ENCODE measurements at regions not wholly inside any gene's neighbourhood (a gene's known extent, or its start where the extent isn't known, plus 50 kb on each side); places are given as distances from the start of the nearest gene placed in this dataset.
A peak's percentile ranks its signal among the peaks of the same experiment; 100 is the strongest.

DNA sequence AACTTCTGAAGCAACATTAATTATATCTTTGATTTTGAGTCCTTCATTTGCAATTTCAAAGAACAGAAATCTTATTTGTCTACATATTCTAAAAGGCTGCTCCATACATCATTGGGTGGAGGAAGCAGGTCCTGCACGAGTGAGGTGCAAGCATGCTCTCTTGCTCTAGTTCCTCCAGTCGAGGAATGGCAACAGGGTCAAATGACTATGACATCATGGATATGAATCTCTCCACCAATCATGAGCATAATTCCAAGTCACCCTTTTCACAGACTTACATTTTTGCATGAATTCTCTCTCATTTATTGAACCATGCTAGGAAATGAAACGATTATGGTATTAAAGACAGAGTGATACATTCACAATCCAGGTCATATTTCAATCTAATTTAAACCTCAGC is 608.8 kb upstream of the SOX11 start:
- TF ChIP-seq DRAP1 (CRISPR knock-in tag; IDR thresholded peaks at IDR 0.05), result no peak
- peak; percentile 66 for TF ChIP-seq ATF7 (IDR thresholded peaks at IDR 0.05)
- no peak for TF ChIP-seq ATF7 (CRISPR knock-in tag; IDR thresholded peaks at IDR 0.05)
- no peak overlapping the region for H3K27ac ChIP-seq (ENCODE audit: extremely low read length, insufficient read depth, low read length)
- intact Hi-C loops (cut with micrococcal nuclease; ENCODE audit: unreplicated experiment) (no loop called here), in situ Hi-C loops (cut with HindIII; ENCODE audit: extremely low pct_ligation_motif_present, low pct_unique_long_range_greater_than_20kb) (no loop called here)
- no peaks in the 10 kb centered on the region for H4K20me1 ChIP-seq (ENCODE audit: insufficient read depth, low read length)
- H3K9me3 ChIP-seq (ENCODE audit: low read length), result peaks cover 91% of the 10 kb centered on the region
- H3K4me1 ChIP-seq (ENCODE audit: insufficient read depth, low read length), result no peaks in the 10 kb centered on the region
- no peak overlapping the region for H3K4me3 ChIP-seq (replicated peaks in 1 of 3; ENCODE audit: insufficient read depth in 1 of 3, low read depth in 2 of 3, low read length in 3 of 3)
- ChIA-PET CTCF (ENCODE audit: low intra/inter-chr PET ratio, low total read pairs) (no interaction called here), POLR2A (no interaction called here)
- FAIRE-seq, result no peak
- H3K4me2 ChIP-seq (ENCODE audit: low read depth, low read length), result no peak overlapping the region
- H3K9ac ChIP-seq (ENCODE audit: insufficient read depth, low read depth, low read length), result no peak overlapping the region
- H3K36me3 ChIP-seq (replicated peaks in 1 of 2; ENCODE audit: control insufficient read depth in 1 of 2, insufficient read depth in 2 of 2, low read length in 2 of 2), result no peaks in the 10 kb centered on the region
- H3K27me3 ChIP-seq (ENCODE audit: control insufficient read depth in 1 of 2, insufficient read depth in 2 of 2, low read length in 2 of 2), result no peaks in the 10 kb centered on the region
- BruUV-seq (replicated peaks), result no TSS peak
- no peak overlapping the region for H2AFZ ChIP-seq (ENCODE audit: low read length)
- no peak for ATAC-seq
- DNase-seq (ENCODE audit: low spot score), result no peak
- H3K79me2 ChIP-seq (ENCODE audit: insufficient read depth, low read length), result no peaks in the 10 kb centered on the region
- WGBS (ENCODE audit: low lambda C conversion rate), result 2% methylated on average over 3 of the region's 3 CpGs

- Histone ChIP-seq H3K9ac (ENCODE audit: insufficient read depth, low read depth, low read length) (no peak overlapping the region), H3K4me2 (ENCODE audit: low read depth, low read length) (no peak overlapping the region), H2AFZ (ENCODE audit: low read length) (no peak overlapping the region), H3K27ac (ENCODE audit: extremely low read length, insufficient read depth, low read length) (no peak overlapping the region), H4K20me1 (ENCODE audit: insufficient read depth, low read length) (no peaks in the 10 kb centered on the region), H3K27me3 (ENCODE audit: control insufficient read depth in 1 of 2, insufficient read depth in 2 of 2, low read length in 2 of 2) (no peaks in the 10 kb centered on the region), H3K36me3 (replicated peaks in 1 of 2; ENCODE audit: control insufficient read depth in 1 of 2, insufficient read depth in 2 of 2, low read length in 2 of 2) (no peaks in the 10 kb centered on the region), H3K79me2 (ENCODE audit: insufficient read depth, low read length) (no peaks in the 10 kb centered on the region), H3K9me3 (ENCODE audit: low read length) (peaks cover 99% of the 10 kb centered on the region), H3K4me3 (replicated peaks in 1 of 3; ENCODE audit: insufficient read depth in 1 of 3, low read depth in 2 of 3, low read length in 3 of 3) (no peak overlapping the region), H3K4me1 (ENCODE audit: insufficient read depth, low read length) (no peaks in the 10 kb centered on the region)
- WGBS (ENCODE audit: low lambda C conversion rate), result 7% methylated on average over 5 of the region's 5 CpGs
- no peak for DNase-seq (ENCODE audit: low spot score)
- ATAC-seq, result no peak
- in situ Hi-C loops (cut with HindIII; ENCODE audit: extremely low pct_ligation_motif_present, low pct_unique_long_range_greater_than_20kb) (no loop called here), intact Hi-C loops (cut with micrococcal nuclease; ENCODE audit: unreplicated experiment) (no loop called here)
- ChIA-PET POLR2A (no interaction called here), CTCF (ENCODE audit: low intra/inter-chr PET ratio, low total read pairs) (no interaction called here)
- FAIRE-seq, result no peak
- no TSS peak for BruUV-seq (replicated peaks)
- no peak for TF ChIP-seq PHF21A (CRISPR knock-in tag; IDR thresholded peaks at IDR 0.05)
- no peak for TF ChIP-seq ATRX (CRISPR knock-in tag; IDR thresholded peaks at IDR 0.05; ENCODE audit: borderline replicate concordance)
- TF ChIP-seq TBP (CRISPR knock-in tag; IDR thresholded peaks at IDR 0.05), result no peak
- TF ChIP-seq, protein P1, sequence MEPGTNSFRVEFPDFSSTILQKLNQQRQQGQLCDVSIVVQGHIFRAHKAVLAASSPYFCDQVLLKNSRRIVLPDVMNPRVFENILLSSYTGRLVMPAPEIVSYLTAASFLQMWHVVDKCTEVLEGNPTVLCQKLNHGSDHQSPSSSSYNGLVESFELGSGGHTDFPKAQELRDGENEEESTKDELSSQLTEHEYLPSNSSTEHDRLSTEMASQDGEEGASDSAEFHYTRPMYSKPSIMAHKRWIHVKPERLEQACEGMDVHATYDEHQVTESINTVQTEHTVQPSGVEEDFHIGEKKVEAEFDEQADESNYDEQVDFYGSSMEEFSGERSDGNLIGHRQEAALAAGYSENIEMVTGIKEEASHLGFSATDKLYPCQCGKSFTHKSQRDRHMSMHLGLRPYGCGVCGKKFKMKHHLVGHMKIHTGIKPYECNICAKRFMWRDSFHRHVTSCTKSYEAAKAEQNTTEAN (CRISPR knock-in tag; conservative IDR thresholded peaks at IDR 0.05), result no peak
- no peak for TF ChIP-seq ZSCAN21 (CRISPR knock-in tag; IDR thresholded peaks at IDR 0.05; ENCODE audit: borderline replicate concordance)
- no peak for TF ChIP-seq SMAD1 (CRISPR knock-in tag; IDR thresholded peaks at IDR 0.05; ENCODE audit: borderline replicate concordance, low read depth)
- TF ChIP-seq, protein P2, sequence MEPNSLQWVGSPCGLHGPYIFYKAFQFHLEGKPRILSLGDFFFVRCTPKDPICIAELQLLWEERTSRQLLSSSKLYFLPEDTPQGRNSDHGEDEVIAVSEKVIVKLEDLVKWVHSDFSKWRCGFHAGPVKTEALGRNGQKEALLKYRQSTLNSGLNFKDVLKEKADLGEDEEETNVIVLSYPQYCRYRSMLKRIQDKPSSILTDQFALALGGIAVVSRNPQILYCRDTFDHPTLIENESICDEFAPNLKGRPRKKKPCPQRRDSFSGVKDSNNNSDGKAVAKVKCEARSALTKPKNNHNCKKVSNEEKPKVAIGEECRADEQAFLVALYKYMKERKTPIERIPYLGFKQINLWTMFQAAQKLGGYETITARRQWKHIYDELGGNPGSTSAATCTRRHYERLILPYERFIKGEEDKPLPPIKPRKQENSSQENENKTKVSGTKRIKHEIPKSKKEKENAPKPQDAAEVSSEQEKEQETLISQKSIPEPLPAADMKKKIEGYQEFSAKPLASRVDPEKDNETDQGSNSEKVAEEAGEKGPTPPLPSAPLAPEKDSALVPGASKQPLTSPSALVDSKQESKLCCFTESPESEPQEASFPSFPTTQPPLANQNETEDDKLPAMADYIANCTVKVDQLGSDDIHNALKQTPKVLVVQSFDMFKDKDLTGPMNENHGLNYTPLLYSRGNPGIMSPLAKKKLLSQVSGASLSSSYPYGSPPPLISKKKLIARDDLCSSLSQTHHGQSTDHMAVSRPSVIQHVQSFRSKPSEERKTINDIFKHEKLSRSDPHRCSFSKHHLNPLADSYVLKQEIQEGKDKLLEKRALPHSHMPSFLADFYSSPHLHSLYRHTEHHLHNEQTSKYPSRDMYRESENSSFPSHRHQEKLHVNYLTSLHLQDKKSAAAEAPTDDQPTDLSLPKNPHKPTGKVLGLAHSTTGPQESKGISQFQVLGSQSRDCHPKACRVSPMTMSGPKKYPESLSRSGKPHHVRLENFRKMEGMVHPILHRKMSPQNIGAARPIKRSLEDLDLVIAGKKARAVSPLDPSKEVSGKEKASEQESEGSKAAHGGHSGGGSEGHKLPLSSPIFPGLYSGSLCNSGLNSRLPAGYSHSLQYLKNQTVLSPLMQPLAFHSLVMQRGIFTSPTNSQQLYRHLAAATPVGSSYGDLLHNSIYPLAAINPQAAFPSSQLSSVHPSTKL (CRISPR knock-in tag; IDR thresholded peaks at IDR 0.05), result no peak
- no peak for TF ChIP-seq XRCC5 (optimal IDR thresholded peaks at IDR 0.05; ENCODE audit: low read length)
- TF ChIP-seq, protein P3, sequence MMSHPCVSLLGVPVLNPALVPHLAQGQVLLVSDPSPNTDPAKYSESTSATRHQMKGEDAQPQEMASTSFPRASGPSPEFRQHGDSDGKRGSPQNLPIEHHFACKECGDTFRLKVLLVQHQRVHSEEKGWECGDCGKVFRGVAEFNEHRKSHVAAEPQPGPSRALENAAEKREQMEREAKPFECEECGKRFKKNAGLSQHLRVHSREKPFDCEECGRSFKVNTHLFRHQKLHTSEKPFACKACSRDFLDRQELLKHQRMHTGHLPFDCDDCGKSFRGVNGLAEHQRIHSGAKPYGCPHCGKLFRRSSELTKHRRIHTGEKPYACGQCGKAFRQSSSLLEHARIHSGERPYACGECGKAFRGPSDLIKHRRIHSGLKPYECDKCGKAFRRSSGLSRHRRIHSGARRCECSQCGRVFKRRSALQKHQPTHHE (CRISPR knock-in tag; IDR thresholded peaks at IDR 0.05; ENCODE audit: borderline replicate concordance), result no peak
- no peak for TF ChIP-seq PLRG1 (conservative IDR thresholded peaks at IDR 0.05)
- no peak for TF ChIP-seq ZSCAN12 (CRISPR knock-in tag; IDR thresholded peaks at IDR 0.05)
Observed at GRCh38 chr2:5089409-5089808, 602.8 kb upstream of the SOX11 start.
